ENCODE measurements at regions not wholly inside any gene's neighbourhood (a gene's known extent, or its start where the extent isn't known, plus 50 kb on each side); places are given as distances from the start of the nearest gene placed in this dataset.

- H3K4me3 ChIP-seq (ENCODE audit: low read depth, low read length) = no peak overlapping the region
- no peak for DNase-seq (ENCODE audit: low read depth)
- TF ChIP-seq CTCF (IDR thresholded peaks at IDR 0.05; ENCODE audit: insufficient read depth, low read length) = no peak
Measured at GRCh38 chrX:125395626-125396025, 76.0 kb downstream of the TEX13C start.

- TF ChIP-seq CTCF (IDR thresholded peaks at IDR 0.05; ENCODE audit: insufficient read depth, low read length) = no peak
- no peak for DNase-seq (ENCODE audit: low read depth)
- H3K4me3 ChIP-seq (ENCODE audit: low read depth, low read length) = no peak overlapping the region
Measured at GRCh38 chrX:125398959-125399440, 79.3 kb downstream of the TEX13C start.

- no peak for TF ChIP-seq CTCF (IDR thresholded peaks at IDR 0.05; ENCODE audit: insufficient read depth, low read length)
- no peak for DNase-seq (ENCODE audit: low read depth)
Measured at GRCh38 chrX:125402807-125403206, 83.1 kb downstream of the TEX13C start.

GRCh38 chrX:125404667-125405160, 85.0 kb downstream of the TEX13C start:
- DNase-seq (ENCODE audit: low read depth) = no peak
- no peak overlapping the region for H3K4me3 ChIP-seq (ENCODE audit: low read depth, low read length)
- TF ChIP-seq CTCF (IDR thresholded peaks at IDR 0.05; ENCODE audit: insufficient read depth, low read length) = no peak

More at GRCh38 chrX:125402807-125403206, 83.1 kb downstream of the TEX13C start:
- no peak overlapping the region for H3K4me3 ChIP-seq (ENCODE audit: low read depth, low read length)

DNA sequence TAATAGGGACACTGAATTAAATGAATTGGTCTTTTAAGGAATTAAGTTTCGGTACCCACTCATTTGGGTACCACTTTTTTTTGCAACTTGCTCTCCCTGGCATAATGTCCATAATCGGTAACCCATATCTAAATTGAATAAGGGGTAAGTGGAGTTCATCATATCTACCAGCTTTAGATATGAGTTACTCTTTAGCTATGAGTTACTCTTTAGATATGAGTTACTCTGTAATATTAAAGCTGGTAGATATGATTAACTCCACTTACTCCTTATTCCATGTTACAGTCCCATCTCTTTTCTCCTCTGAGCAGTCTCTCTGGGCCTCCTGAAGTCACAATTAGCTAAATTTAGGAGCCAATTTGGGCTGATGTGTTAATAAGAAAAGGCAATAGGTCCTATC, 85.7 kb downstream of the TEX13C start:
- TF ChIP-seq CTCF (IDR thresholded peaks at IDR 0.05; ENCODE audit: insufficient read depth, low read length) = no peak
- no peak for DNase-seq (ENCODE audit: low read depth)
- H3K4me3 ChIP-seq (ENCODE audit: low read depth, low read length) = no peak overlapping the region

- DNase-seq (ENCODE audit: low read depth) = no peak
- no peak overlapping the region for H3K4me3 ChIP-seq (ENCODE audit: low read depth, low read length)
- TF ChIP-seq CTCF (IDR thresholded peaks at IDR 0.05; ENCODE audit: insufficient read depth, low read length) = no peak
Measured at GRCh38 chrX:125407314-125407713, 87.6 kb downstream of the TEX13C start.

DNA sequence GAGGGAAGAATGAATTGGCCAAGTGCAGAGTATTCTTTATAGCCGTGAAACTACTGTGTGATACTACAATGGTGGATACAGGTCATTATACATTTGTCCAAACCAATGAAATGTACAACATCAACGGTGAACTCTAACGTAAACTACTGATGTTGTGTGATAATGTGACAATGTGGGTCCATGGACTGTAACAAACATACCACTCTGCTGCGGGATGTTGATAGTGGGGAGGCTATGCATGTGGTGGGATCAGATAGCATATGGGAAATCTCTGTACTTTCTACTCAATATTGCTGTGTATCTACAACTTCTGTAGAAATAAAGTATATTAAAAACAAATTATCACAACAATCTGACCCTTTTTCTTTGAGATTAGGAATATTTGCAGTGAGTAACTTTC, 101.1 kb downstream of the TEX13C start:
- no peak for DNase-seq (ENCODE audit: low read depth)
- no peak for TF ChIP-seq CTCF (IDR thresholded peaks at IDR 0.05; ENCODE audit: insufficient read depth, low read length)
- H3K4me3 ChIP-seq (ENCODE audit: low read depth, low read length) = no peak overlapping the region

Measured in fibroblast of the aortic adventitia (primary cell).